ENCODE measurements at regions not wholly inside any gene's neighbourhood (a gene's known extent, or its start where the extent isn't known, plus 50 kb on each side); places are given as distances from the start of the nearest gene placed in this dataset.

GRCh38 chr12:89103831-89104230, 248.5 kb downstream of the DUSP6 start:
- no peaks in the 10 kb centered on the region for H3K36me3 ChIP-seq (ENCODE audit: insufficient read depth, low read length)
- ChIA-PET POLR2A (interaction anchor here (1.4 kb wide), 1 partner anchor 165 kb away, joined by 3 read pairs; no protein-coding TSS in a partner anchor), CTCF (ENCODE audit: unreplicated experiment) (no interaction called here)
- no peaks in the 10 kb centered on the region for H3K9me3 ChIP-seq (ENCODE audit: low read length)
- intact Hi-C loops (cut with micrococcal nuclease; ENCODE audit: unreplicated experiment) = no loop called here
- no peak for DNase-seq (ENCODE audit: low spot score)
- H2AFZ ChIP-seq (ENCODE audit: low read length) = no peak overlapping the region
- H3K4me1 ChIP-seq (ENCODE audit: insufficient read depth, low read length, poor library complexity, severe bottlenecking) = no peaks in the 10 kb centered on the region
- BruUV-seq (replicated peaks) = no TSS peak
- no peak overlapping the region for H3K27ac ChIP-seq (ENCODE audit: low read depth, low read length, poor library complexity, severe bottlenecking)
- no peaks in the 10 kb centered on the region for H3K79me2 ChIP-seq (ENCODE audit: insufficient read depth, low read depth, low read length)
- H3K4me3 ChIP-seq (ENCODE audit: low read depth, low read length, poor library complexity, severe bottlenecking) = no peak overlapping the region
- no peak overlapping the region for H3K4me2 ChIP-seq (ENCODE audit: low read length)
- H3K9me2 ChIP-seq (ENCODE audit: insufficient read depth, low read length) = no peaks in the 10 kb centered on the region
- TF ChIP-seq EZH2phosphoT487 (IDR thresholded peaks at IDR 0.05; ENCODE audit: borderline replicate concordance, low read depth, low read length) (no peak), CTCF (conservative IDR thresholded peaks at IDR 0.05; ENCODE audit: low read length) (no peak)
- no peaks in the 10 kb centered on the region for H4K20me1 ChIP-seq (ENCODE audit: insufficient read depth, low read length)

- H3K4me2 ChIP-seq (ENCODE audit: low read length) = no peak overlapping the region
- no peaks in the 10 kb centered on the region for H3K9me2 ChIP-seq (ENCODE audit: insufficient read depth, low read length)
- no peak for TF ChIP-seq CTCF (conservative IDR thresholded peaks at IDR 0.05; ENCODE audit: low read length)
- TF ChIP-seq EZH2phosphoT487 (IDR thresholded peaks at IDR 0.05; ENCODE audit: borderline replicate concordance, low read depth, low read length) = no peak
- DNase-seq (ENCODE audit: low spot score) = no peak
- no peaks in the 10 kb centered on the region for H3K79me2 ChIP-seq (ENCODE audit: insufficient read depth, low read depth, low read length)
- no peaks in the 10 kb centered on the region for H3K9me3 ChIP-seq (ENCODE audit: low read length)
- no peak overlapping the region for H3K4me3 ChIP-seq (ENCODE audit: low read depth, low read length, poor library complexity, severe bottlenecking)
- no peaks in the 10 kb centered on the region for H4K20me1 ChIP-seq (ENCODE audit: insufficient read depth, low read length)
- BruUV-seq (replicated peaks) = no TSS peak
- intact Hi-C loops (cut with micrococcal nuclease; ENCODE audit: unreplicated experiment) = no loop called here
- no peaks in the 10 kb centered on the region for H3K4me1 ChIP-seq (ENCODE audit: insufficient read depth, low read length, poor library complexity, severe bottlenecking)
- H2AFZ ChIP-seq (ENCODE audit: low read length) = no peak overlapping the region
- no peaks in the 10 kb centered on the region for H3K36me3 ChIP-seq (ENCODE audit: insufficient read depth, low read length)
- POLR2A ChIA-PET = no interaction called here
- CTCF ChIA-PET (ENCODE audit: unreplicated experiment) = no interaction called here
- H3K27ac ChIP-seq (ENCODE audit: low read depth, low read length, poor library complexity, severe bottlenecking) = no peak overlapping the region
Observed at GRCh38 chr12:89101440-89101839, 250.9 kb downstream of the DUSP6 start.

DNA sequence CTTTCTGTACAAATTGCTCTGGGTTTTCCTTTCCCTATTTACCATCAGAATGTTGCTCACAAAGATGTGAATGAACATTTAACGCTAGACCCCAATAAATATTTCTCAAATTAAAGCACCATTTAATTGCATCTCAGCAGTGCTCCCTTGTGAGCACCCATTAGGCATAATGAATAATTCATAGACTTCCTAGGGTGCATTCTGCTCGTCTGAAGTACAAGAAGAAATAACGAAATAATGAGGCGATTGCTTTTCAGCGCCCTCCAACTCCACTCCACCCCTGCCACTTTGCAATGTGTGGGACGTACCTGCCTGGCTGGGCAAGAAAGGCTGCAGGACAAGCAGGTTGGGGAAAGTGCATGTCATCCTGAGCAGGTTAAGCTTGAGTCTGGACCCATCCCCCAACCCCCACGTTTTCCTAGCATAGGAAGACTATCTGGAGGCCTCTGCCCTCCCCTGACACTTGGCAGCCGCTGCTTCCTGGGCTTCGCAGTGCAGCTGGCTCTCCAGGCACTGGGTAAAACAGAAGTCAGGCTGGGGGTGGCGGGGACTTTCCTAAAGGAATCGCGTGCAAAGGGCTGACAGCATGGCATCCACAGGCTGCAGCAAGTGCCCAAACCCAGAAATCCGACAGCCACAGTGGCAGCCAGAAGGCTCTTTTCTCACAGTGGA, 253.7 kb downstream of the DUSP6 start:
- no peaks in the 10 kb centered on the region for H3K9me2 ChIP-seq (ENCODE audit: insufficient read depth, low read length)
- no peaks in the 10 kb centered on the region for H3K4me1 ChIP-seq (ENCODE audit: insufficient read depth, low read length, poor library complexity, severe bottlenecking)
- intact Hi-C loops (cut with micrococcal nuclease; ENCODE audit: unreplicated experiment) = no loop called here
- no peaks in the 10 kb centered on the region for H3K36me3 ChIP-seq (ENCODE audit: insufficient read depth, low read length)
- CTCF ChIA-PET (ENCODE audit: unreplicated experiment) = no interaction called here
- no peak overlapping the region for H3K4me2 ChIP-seq (ENCODE audit: low read length)
- POLR2A ChIA-PET = no interaction called here
- DNase-seq (ENCODE audit: low spot score) = no peak
- H3K9me3 ChIP-seq (ENCODE audit: low read length) = no peaks in the 10 kb centered on the region
- H3K4me3 ChIP-seq (ENCODE audit: low read depth, low read length, poor library complexity, severe bottlenecking) = no peak overlapping the region
- TF ChIP-seq EZH2phosphoT487 (IDR thresholded peaks at IDR 0.05; ENCODE audit: borderline replicate concordance, low read depth, low read length) (no peak), CTCF (conservative IDR thresholded peaks at IDR 0.05; ENCODE audit: low read length) (no peak)
- BruUV-seq (replicated peaks) = no TSS peak
- H3K27ac ChIP-seq (ENCODE audit: low read depth, low read length, poor library complexity, severe bottlenecking) = no peak overlapping the region
- H4K20me1 ChIP-seq (ENCODE audit: insufficient read depth, low read length) = no peaks in the 10 kb centered on the region
- H3K79me2 ChIP-seq (ENCODE audit: insufficient read depth, low read depth, low read length) = no peaks in the 10 kb centered on the region
- H2AFZ ChIP-seq (ENCODE audit: low read length) = no peak overlapping the region
